ENCODE measurements at regions not wholly inside any gene's neighbourhood (a gene's known extent, or its start where the extent isn't known, plus 50 kb on each side); places are given as distances from the start of the nearest gene placed in this dataset.

GRCh38 chr6:22928775-22929174, 359.4 kb downstream of the HDGFL1 start:
- TF ChIP-seq CTCF (conservative IDR thresholded peaks at IDR 0.05; ENCODE audit: low read depth, low read length) (no peak), MAZ (IDR thresholded peaks at IDR 0.05; ENCODE audit: borderline replicate concordance, low read depth, low read length) (no peak), FOS (IDR thresholded peaks at IDR 0.05; ENCODE audit: low read depth, low read length) (no peak), USF2 (IDR thresholded peaks at IDR 0.05; ENCODE audit: low read depth, low read length) (no peak), POLR2A (IDR thresholded peaks at IDR 0.05; ENCODE audit: low read depth, low read length) (no peak), ELK1 (IDR thresholded peaks at IDR 0.05; ENCODE audit: borderline replicate concordance, low read depth, low read length) (no peak)
